ENCODE measurements at regions not wholly inside any gene's neighbourhood (a gene's known extent, or its start where the extent isn't known, plus 50 kb on each side); places are given as distances from the start of the nearest gene placed in this dataset.
A peak's percentile ranks its signal among the peaks of the same experiment; 100 is the strongest.
"Not testable (repeated sequence)": the region's sequence is repeated elsewhere in the genome, so short reads cannot be mapped to it uniquely, and the experiment has no call there.

DNA sequence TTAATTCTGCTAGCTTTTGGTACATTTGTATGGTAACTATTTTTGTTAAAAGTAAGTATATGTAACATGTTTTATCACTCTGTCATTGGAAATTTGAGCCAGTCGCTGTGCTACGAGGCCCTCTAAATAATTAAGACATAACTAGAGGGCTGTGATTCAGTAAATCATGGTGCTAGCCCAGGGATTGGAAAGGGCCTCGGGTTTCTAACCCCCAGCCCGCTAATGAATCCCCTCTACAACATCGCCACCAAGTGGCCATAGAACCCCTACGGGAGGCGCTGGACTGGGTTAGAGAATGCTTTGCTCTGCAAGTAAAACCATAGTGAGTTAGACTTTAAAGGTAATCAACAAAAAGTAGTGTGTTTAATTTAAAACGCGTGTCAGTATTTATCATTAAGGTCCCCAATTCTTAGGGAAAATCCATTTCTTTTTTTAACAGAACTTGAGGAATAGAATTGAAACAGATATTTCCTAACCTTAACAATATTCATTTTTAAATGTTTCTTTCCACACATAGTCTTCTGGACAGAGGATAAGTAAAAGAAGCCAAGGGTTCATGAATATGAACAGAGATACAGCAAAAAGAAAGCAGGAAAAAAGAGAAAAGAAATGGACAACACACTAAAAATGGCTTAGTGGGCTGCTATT lies 744.7 kb downstream of the EPHA3 start:
- H3K27ac ChIP-seq (ENCODE audit: low read length) = no peak overlapping the region
- H3K4me1 ChIP-seq (ENCODE audit: control insufficient read depth, low read depth, low read length) = peaks cover 12% of the 10 kb centered on the region
- H3K9me3 ChIP-seq (ENCODE audit: control insufficient read depth, low read depth, low read length) = no peaks in the 10 kb centered on the region
- no peak overlapping the region for H3K9ac ChIP-seq (ENCODE audit: low read length)
- H3K4me3 ChIP-seq (ENCODE audit: low read length) = no peak overlapping the region
- no peaks in the 10 kb centered on the region for H3K36me3 ChIP-seq (ENCODE audit: control insufficient read depth, low read depth, low read length)
- H3K27me3 ChIP-seq (ENCODE audit: control insufficient read depth, insufficient read depth, low read length) = no peaks in the 10 kb centered on the region

GRCh38 chr3:89859757-89860156 lies 752.3 kb downstream of the EPHA3 start:
- H3K36me3 ChIP-seq (ENCODE audit: control insufficient read depth, low read depth, low read length) = no peaks in the 10 kb centered on the region
- H3K9me3 ChIP-seq (ENCODE audit: control insufficient read depth, low read depth, low read length) = no peaks in the 10 kb centered on the region
- H3K4me1 ChIP-seq (ENCODE audit: control insufficient read depth, low read depth, low read length) = peaks cover 3% of the 10 kb centered on the region
- H3K9ac ChIP-seq (ENCODE audit: low read length) = no peak overlapping the region
- H3K27ac ChIP-seq (ENCODE audit: low read length) = no peak overlapping the region
- H3K4me3 ChIP-seq (ENCODE audit: low read length) = no peak overlapping the region
- H3K27me3 ChIP-seq (ENCODE audit: control insufficient read depth, insufficient read depth, low read length) = no peaks in the 10 kb centered on the region

DNA sequence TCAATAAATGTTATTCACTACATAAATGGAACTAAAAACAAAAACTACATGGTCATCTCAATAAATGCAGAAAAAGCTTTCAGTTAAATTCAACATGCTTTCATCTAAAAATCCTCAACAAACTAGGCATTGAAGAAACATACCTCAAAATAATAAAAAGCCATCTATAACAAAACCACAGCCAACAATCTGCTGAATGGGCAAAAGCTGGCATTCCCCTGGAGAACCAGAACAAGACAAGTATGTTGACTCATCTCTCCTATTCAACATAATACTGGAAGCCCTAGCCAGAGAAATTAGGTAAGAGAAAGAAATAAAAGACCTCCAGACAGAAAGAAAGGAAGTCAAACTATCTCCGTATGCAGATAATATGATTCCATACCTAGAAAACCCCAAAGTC lies 759.9 kb downstream of the EPHA3 start:
- Histone ChIP-seq H3K27me3 (ENCODE audit: control insufficient read depth, insufficient read depth, low read length) (no peaks in the 10 kb centered on the region), H3K9me3 (ENCODE audit: control insufficient read depth, low read depth, low read length) (no peaks in the 10 kb centered on the region), H3K9ac (ENCODE audit: low read length) (no peak overlapping the region), H3K4me1 (ENCODE audit: control insufficient read depth, low read depth, low read length) (no peaks in the 10 kb centered on the region), H3K27ac (ENCODE audit: low read length) (no peak overlapping the region), H3K4me3 (ENCODE audit: low read length) (no peak overlapping the region), H3K36me3 (ENCODE audit: control insufficient read depth, low read depth, low read length) (no peaks in the 10 kb centered on the region)

- no peak overlapping the region for H3K9ac ChIP-seq (ENCODE audit: low read length)
- H3K36me3 ChIP-seq (ENCODE audit: control insufficient read depth, low read depth, low read length) = no peaks in the 10 kb centered on the region
- no peaks in the 10 kb centered on the region for H3K4me1 ChIP-seq (ENCODE audit: control insufficient read depth, low read depth, low read length)
- no peak overlapping the region for H3K27ac ChIP-seq (ENCODE audit: low read length)
- no peak overlapping the region for H3K4me3 ChIP-seq (ENCODE audit: low read length)
- no peaks in the 10 kb centered on the region for H3K9me3 ChIP-seq (ENCODE audit: control insufficient read depth, low read depth, low read length)
- H3K27me3 ChIP-seq (ENCODE audit: control insufficient read depth, insufficient read depth, low read length) = no peaks in the 10 kb centered on the region
Observed at GRCh38 chr3:89876116-89876515, 768.7 kb downstream of the EPHA3 start.

DNA sequence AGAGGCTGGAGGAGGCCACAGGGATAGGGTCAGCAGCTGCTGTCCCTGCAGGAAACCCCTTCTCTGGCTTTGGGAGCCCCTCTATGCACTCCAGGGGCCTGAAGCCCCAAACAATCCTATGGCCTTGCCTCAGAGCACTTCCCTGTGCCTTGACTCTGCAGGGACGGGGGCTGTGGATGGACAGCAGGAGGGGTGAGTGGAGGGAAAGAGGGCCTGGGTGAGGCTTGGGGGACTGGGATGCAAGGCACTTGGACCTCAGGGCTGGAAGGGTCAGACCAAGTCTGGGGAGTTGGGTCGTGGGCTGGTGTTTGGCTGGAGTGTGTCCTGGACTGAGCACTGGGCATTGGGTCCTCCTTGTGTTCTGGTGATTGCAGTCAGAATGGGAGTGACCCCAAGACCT lies 769.8 kb downstream of the EPHA3 start:
- H3K9ac ChIP-seq (ENCODE audit: low read length) = no peak overlapping the region
- H3K9me3 ChIP-seq (ENCODE audit: control insufficient read depth, low read depth, low read length) = no peaks in the 10 kb centered on the region
- H3K27ac ChIP-seq (ENCODE audit: low read length) = no peak overlapping the region
- no peak overlapping the region for H3K4me3 ChIP-seq (ENCODE audit: low read length)
- no peaks in the 10 kb centered on the region for H3K36me3 ChIP-seq (ENCODE audit: control insufficient read depth, low read depth, low read length)
- no peaks in the 10 kb centered on the region for H3K4me1 ChIP-seq (ENCODE audit: control insufficient read depth, low read depth, low read length)
- no peaks in the 10 kb centered on the region for H3K27me3 ChIP-seq (ENCODE audit: control insufficient read depth, insufficient read depth, low read length)

GRCh38 chr3:89889386-89889785 lies 782.0 kb downstream of the EPHA3 start:
- peaks cover 10% of the 10 kb centered on the region for H3K4me1 ChIP-seq (ENCODE audit: control insufficient read depth, low read depth, low read length)
- H3K36me3 ChIP-seq (ENCODE audit: control insufficient read depth, low read depth, low read length) = no peaks in the 10 kb centered on the region
- no peak overlapping the region for H3K27ac ChIP-seq (ENCODE audit: low read length)
- H3K4me3 ChIP-seq (ENCODE audit: low read length) = peak overlapping the region; percentile 19
- peaks cover 13% of the 10 kb centered on the region for H3K9me3 ChIP-seq (ENCODE audit: control insufficient read depth, low read depth, low read length)
- H3K27me3 ChIP-seq (ENCODE audit: control insufficient read depth, insufficient read depth, low read length) = no peaks in the 10 kb centered on the region
- H3K9ac ChIP-seq (ENCODE audit: low read length) = no peak overlapping the region

- Histone ChIP-seq H3K27me3 (ENCODE audit: control insufficient read depth, insufficient read depth, low read length) (no peaks in the 10 kb centered on the region), H3K4me1 (ENCODE audit: control insufficient read depth, low read depth, low read length) (no peaks in the 10 kb centered on the region), H3K4me3 (ENCODE audit: low read length) (no peak overlapping the region), H3K36me3 (ENCODE audit: control insufficient read depth, low read depth, low read length) (no peaks in the 10 kb centered on the region), H3K27ac (ENCODE audit: low read length) (no peak overlapping the region), H3K9ac (ENCODE audit: low read length) (no peak overlapping the region), H3K9me3 (ENCODE audit: control insufficient read depth, low read depth, low read length) (no peaks in the 10 kb centered on the region)
Observed at GRCh38 chr3:89908711-89909213, 801.3 kb downstream of the EPHA3 start.

GRCh38 chr3:89912031-89912430 lies 804.6 kb downstream of the EPHA3 start:
- H3K4me1 ChIP-seq (ENCODE audit: control insufficient read depth, low read depth, low read length) = no peaks in the 10 kb centered on the region
- H3K36me3 ChIP-seq (ENCODE audit: control insufficient read depth, low read depth, low read length) = no peaks in the 10 kb centered on the region
- H3K27ac ChIP-seq (ENCODE audit: low read length) = no peak overlapping the region
- no peak overlapping the region for H3K9ac ChIP-seq (ENCODE audit: low read length)
- H3K9me3 ChIP-seq (ENCODE audit: control insufficient read depth, low read depth, low read length) = no peaks in the 10 kb centered on the region
- H3K4me3 ChIP-seq (ENCODE audit: low read length) = no peak overlapping the region
- no peaks in the 10 kb centered on the region for H3K27me3 ChIP-seq (ENCODE audit: control insufficient read depth, insufficient read depth, low read length)

DNA sequence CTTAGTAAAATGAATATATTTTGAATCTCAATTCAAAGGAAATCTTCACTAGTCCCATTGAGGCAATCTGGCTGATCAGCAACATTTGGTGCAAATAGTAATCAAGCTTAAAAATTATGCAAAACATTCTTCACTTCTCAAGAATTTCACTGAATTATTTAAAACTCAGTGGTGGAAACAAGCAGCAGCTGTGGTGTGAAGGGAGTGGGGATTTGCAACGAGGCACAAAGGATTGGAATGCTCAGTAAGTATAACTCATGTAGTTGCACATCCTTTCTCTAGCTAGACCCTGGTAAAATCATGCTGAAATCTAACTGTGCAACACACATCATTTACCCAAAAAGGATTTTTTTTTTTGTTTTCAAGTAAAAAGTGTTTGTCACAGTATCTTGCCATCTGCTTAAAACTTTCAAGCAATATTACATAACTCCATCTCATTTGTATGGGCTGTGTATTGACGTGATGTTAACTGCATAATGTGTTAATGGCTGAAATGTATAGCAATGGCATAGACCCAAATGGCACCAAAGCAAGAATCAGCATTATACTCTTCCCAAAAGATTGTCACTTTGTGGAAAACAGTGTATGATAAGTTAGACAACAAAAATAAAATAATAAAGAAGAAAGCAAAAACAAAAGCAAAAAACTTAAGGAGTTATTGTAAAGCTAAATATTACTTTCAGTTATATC lies 816.6 kb downstream of the EPHA3 start:
- no peak overlapping the region for H3K27ac ChIP-seq (ENCODE audit: low read length)
- H3K9me3 ChIP-seq (ENCODE audit: control insufficient read depth, low read depth, low read length) = peaks cover 7% of the 10 kb centered on the region
- no peaks in the 10 kb centered on the region for H3K4me1 ChIP-seq (ENCODE audit: control insufficient read depth, low read depth, low read length)
- no peak overlapping the region for H3K4me3 ChIP-seq (ENCODE audit: low read length)
- H3K9ac ChIP-seq (ENCODE audit: low read length) = no peak overlapping the region
- no peaks in the 10 kb centered on the region for H3K36me3 ChIP-seq (ENCODE audit: control insufficient read depth, low read depth, low read length)
- no peaks in the 10 kb centered on the region for H3K27me3 ChIP-seq (ENCODE audit: control insufficient read depth, insufficient read depth, low read length)

DNA sequence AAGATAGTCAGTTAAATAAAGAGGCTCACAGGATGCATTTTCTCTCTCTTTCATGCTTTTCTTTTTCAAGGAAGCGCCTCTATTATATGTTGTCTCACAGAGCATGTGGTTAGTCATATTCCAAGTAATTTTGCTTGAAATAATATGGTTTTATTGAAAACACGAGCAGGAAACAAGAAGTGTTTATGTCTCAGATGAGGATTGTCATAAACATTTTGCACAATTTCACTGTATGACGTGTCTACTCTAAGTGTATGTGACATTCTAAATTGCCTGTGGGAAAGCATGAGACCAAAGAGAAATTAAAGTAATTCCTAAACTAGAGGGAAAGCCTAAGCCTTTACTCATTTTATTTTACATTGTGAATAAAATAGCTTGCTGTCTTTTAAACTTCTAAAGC lies 818.6 kb downstream of the EPHA3 start:
- no peak overlapping the region for H3K4me3 ChIP-seq (ENCODE audit: low read length)
- H3K4me1 ChIP-seq (ENCODE audit: control insufficient read depth, low read depth, low read length) = no peaks in the 10 kb centered on the region
- peaks cover 6% of the 10 kb centered on the region for H3K9me3 ChIP-seq (ENCODE audit: control insufficient read depth, low read depth, low read length)
- H3K9ac ChIP-seq (ENCODE audit: low read length) = no peak overlapping the region
- H3K27me3 ChIP-seq (ENCODE audit: control insufficient read depth, insufficient read depth, low read length) = no peaks in the 10 kb centered on the region
- H3K27ac ChIP-seq (ENCODE audit: low read length) = no peak overlapping the region
- H3K36me3 ChIP-seq (ENCODE audit: control insufficient read depth, low read depth, low read length) = no peaks in the 10 kb centered on the region

GRCh38 chr3:89932882-89933281 lies 825.5 kb downstream of the EPHA3 start:
- Histone ChIP-seq H3K4me3 (ENCODE audit: low read length) (no peak overlapping the region), H3K27me3 (ENCODE audit: control insufficient read depth, insufficient read depth, low read length) (no peaks in the 10 kb centered on the region), H3K9me3 (ENCODE audit: control insufficient read depth, low read depth, low read length) (peaks cover 15% of the 10 kb centered on the region), H3K27ac (ENCODE audit: low read length) (no peak overlapping the region), H3K36me3 (ENCODE audit: control insufficient read depth, low read depth, low read length) (no peaks in the 10 kb centered on the region), H3K4me1 (ENCODE audit: control insufficient read depth, low read depth, low read length) (peaks cover 13% of the 10 kb centered on the region), H3K9ac (ENCODE audit: low read length) (no peak overlapping the region)

- H3K27me3 ChIP-seq (ENCODE audit: control insufficient read depth, insufficient read depth, low read length); H3K36me3 ChIP-seq (ENCODE audit: control insufficient read depth, low read depth, low read length); H3K4me1 ChIP-seq (ENCODE audit: control insufficient read depth, low read depth, low read length); H3K9me3 ChIP-seq (ENCODE audit: control insufficient read depth, low read depth, low read length); H3K4me3 ChIP-seq (ENCODE audit: low read length); H3K27ac ChIP-seq (ENCODE audit: low read length); H3K9ac ChIP-seq (ENCODE audit: low read length): not testable (repeated sequence)
Observed at GRCh38 chr3:89944461-89944860, 837.0 kb downstream of the EPHA3 start.

Measured in iPS-18a (cell line).